ENCODE measurements at regions not wholly inside any gene's neighbourhood (a gene's known extent, or its start where the extent isn't known, plus 50 kb on each side); places are given as distances from the start of the nearest gene placed in this dataset.
"Not testable (repeated sequence)": the region's sequence is repeated elsewhere in the genome, so short reads cannot be mapped to it uniquely, and the experiment has no call there.

GRCh38 chr9:90226839-90227338, 415.7 kb downstream of the DIRAS2 start:
- not testable (repeated sequence) for H3K4me3 ChIP-seq (ENCODE audit: low read depth, low read length); H3K9me3 ChIP-seq (ENCODE audit: control insufficient read depth, insufficient read depth, low read depth, low read length); H3K4me1 ChIP-seq (ENCODE audit: control insufficient read depth, insufficient read depth, low read length); H3K36me3 ChIP-seq (ENCODE audit: control insufficient read depth in 2 of 2, insufficient read depth in 1 of 2, low read length in 2 of 2); H3K27ac ChIP-seq (ENCODE audit: extremely low read depth, low read depth, low read length)
- ChIA-PET POLR2A (interaction anchor here (0.7 kb wide), 1 partner anchor 24 kb away, joined by 3 read pairs; no protein-coding TSS in a partner anchor), CTCF (interaction anchor here (0.8 to 2.5 kb wide), 9 partner anchors 8 to 643 kb away, joined by 3 to 14 read pairs (median 3); no protein-coding TSS in a partner anchor)
- peak; percentile 78 for TF ChIP-seq ZNF654 (tag by site-specific recombination; IDR thresholded peaks at IDR 0.05; ENCODE audit: low read depth)
- TF ChIP-seq CTCF (tag by site-specific recombination; IDR thresholded peaks at IDR 0.05), result peak; percentile 59
- TF ChIP-seq ZNF660 (tag by site-specific recombination; IDR thresholded peaks at IDR 0.05), result 0 out of 2 replicates have a peak, but pooled peaks have one; percentile 17

GRCh38 chr9:90233081-90233480, 409.5 kb downstream of the DIRAS2 start:
- H3K9me3 ChIP-seq (ENCODE audit: control insufficient read depth, insufficient read depth, low read depth, low read length); H3K36me3 ChIP-seq (ENCODE audit: control insufficient read depth in 2 of 2, insufficient read depth in 1 of 2, low read length in 2 of 2); H3K4me3 ChIP-seq (ENCODE audit: low read depth, low read length); CTCF ChIA-PET; H3K4me1 ChIP-seq (ENCODE audit: control insufficient read depth, insufficient read depth, low read length); H3K27ac ChIP-seq (ENCODE audit: extremely low read depth, low read depth, low read length); POLR2A ChIA-PET: not testable (repeated sequence)

- no peak overlapping the region for H3K4me3 ChIP-seq (ENCODE audit: low read depth, low read length)
- no peak overlapping the region for H3K27ac ChIP-seq (ENCODE audit: extremely low read depth, low read depth, low read length)
- TF ChIP-seq ZNF561 (tag by site-specific recombination; IDR thresholded peaks at IDR 0.05; ENCODE audit: borderline replicate concordance), result no peak
- no peaks in the 10 kb centered on the region for H3K4me1 ChIP-seq (ENCODE audit: control insufficient read depth, insufficient read depth, low read length)
- CTCF ChIA-PET, result interaction anchor here (0.6 kb wide), 1 partner anchor 97 kb away, joined by 4 read pairs; no protein-coding TSS in a partner anchor
- no peaks in the 10 kb centered on the region for H3K9me3 ChIP-seq (ENCODE audit: control insufficient read depth, insufficient read depth, low read depth, low read length)
- no peaks in the 10 kb centered on the region for H3K36me3 ChIP-seq (ENCODE audit: control insufficient read depth in 2 of 2, insufficient read depth in 1 of 2, low read length in 2 of 2)
- POLR2A ChIA-PET, result no interaction called here
These were observed 402.1 kb downstream of the DIRAS2 start for GRCh38 chr9:90240541-90240940.

GRCh38 chr9:90245661-90246060, 397.0 kb downstream of the DIRAS2 start:
- H3K36me3 ChIP-seq (ENCODE audit: control insufficient read depth in 2 of 2, insufficient read depth in 1 of 2, low read length in 2 of 2), result no peaks in the 10 kb centered on the region
- H3K4me3 ChIP-seq (ENCODE audit: low read depth, low read length), result no peak overlapping the region
- CTCF ChIA-PET, result no interaction called here
- no peak overlapping the region for H3K27ac ChIP-seq (ENCODE audit: extremely low read depth, low read depth, low read length)
- H3K4me1 ChIP-seq (ENCODE audit: control insufficient read depth, insufficient read depth, low read length), result no peaks in the 10 kb centered on the region
- POLR2A ChIA-PET, result no interaction called here
- TF ChIP-seq OVOL3 (tag by site-specific recombination; IDR thresholded peaks at IDR 0.05), result no peak
- no peak for TF ChIP-seq ZNF202 (tag by site-specific recombination; IDR thresholded peaks at IDR 0.05; ENCODE audit: borderline replicate concordance)
- TF ChIP-seq ZNF146 (tag by site-specific recombination; IDR thresholded peaks at IDR 0.05), result no peak
- no peak for TF ChIP-seq ZNF571 (tag by site-specific recombination; IDR thresholded peaks at IDR 0.05)
- no peak for TF ChIP-seq KLF7 (tag by site-specific recombination; IDR thresholded peaks at IDR 0.05; ENCODE audit: borderline replicate concordance)
- no peak for TF ChIP-seq GLI4 (tag by site-specific recombination; IDR thresholded peaks at IDR 0.05)
- no peak for TF ChIP-seq ZXDB (tag by site-specific recombination; IDR thresholded peaks at IDR 0.05)
- TF ChIP-seq MYNN (tag by site-specific recombination; IDR thresholded peaks at IDR 0.05; ENCODE audit: borderline replicate concordance), result no peak
- TF ChIP-seq ZNF184 (tag by site-specific recombination; IDR thresholded peaks at IDR 0.05), result no peak
- TF ChIP-seq GLIS2 (tag by site-specific recombination; IDR thresholded peaks at IDR 0.05), result no peak
- no peak for TF ChIP-seq ZNF248 (tag by site-specific recombination; IDR thresholded peaks at IDR 0.05)
- no peak for TF ChIP-seq ZIC2 (tag by site-specific recombination; IDR thresholded peaks at IDR 0.05)
- no peak for TF ChIP-seq ZNF626 (tag by site-specific recombination; IDR thresholded peaks at IDR 0.05)
- H3K9me3 ChIP-seq (ENCODE audit: control insufficient read depth, insufficient read depth, low read depth, low read length), result no peaks in the 10 kb centered on the region
